Sciatic nerve (tissue), 2 donors: ENCODE measurements at regions not wholly inside any gene's neighbourhood (a gene's known extent, or its start where the extent isn't known, plus 50 kb on each side); places are given as distances from the start of the nearest gene placed in this dataset.
"Not testable (repeated sequence)": the region's sequence is repeated elsewhere in the genome, so short reads cannot be mapped to it uniquely, and the experiment has no call there.

Source experiments
- ATAC-seq: fragments of 200-7000 bp; cut with Tn5 transposase; one replicate; pipeline ENCODE4 v1.9.1; 2020; ENCODE audit warnings: mild to moderate bottlenecking, moderate library complexity
- DNase-seq: peaks from one replicate; pipeline ENCODE4 v3.0.0-alpha.2; 2020; ENCODE audit warnings: low spot score
- intact Hi-C: fragments of 100-400 bp; cut with DNase I; formaldehyde crosslinking; loops from one replicate; pipeline ENCODE4 v1.14.2; 2022
- donor health status: DM: no; HTN: no; CAD: no.
- donor health status: DM: no; HTN: no; CAD: no.

- DNase-seq (no peak), ATAC-seq (peak; percentile 79)
These were observed 153.2 kb upstream of the THBS2 start for GRCh38 chr6:169406804-169407203.

GRCh38 chr6:169406034-169406433 is 152.4 kb upstream of the THBS2 start:
- ATAC-seq (no peak), DNase-seq (no peak)
- intact Hi-C loops: no loop called here

More at GRCh38 chr6:169406804-169407203, 153.2 kb upstream of the THBS2 start:
- intact Hi-C loops: no loop called here

- DNase-seq (no peak), ATAC-seq (no peak)
- intact Hi-C loops: no loop called here
These were observed 151.2 kb upstream of the THBS2 start for GRCh38 chr6:169404828-169405227.

- ATAC-seq (peak; percentile 86), DNase-seq (no peak)
- intact Hi-C loops: no loop called here
These were observed 144.9 kb upstream of the THBS2 start for GRCh38 chr6:169398342-169399105.

GRCh38 chr6:169397684-169398083 is 144.0 kb upstream of the THBS2 start:
- ATAC-seq: peak; percentile 33
- no peak for DNase-seq

GRCh38 chr6:169396554-169397163 is 143.0 kb upstream of the THBS2 start:
- no peak for ATAC-seq
- DNase-seq: no peak
- intact Hi-C loops: no loop called here

More at GRCh38 chr6:169397684-169398083, 144.0 kb upstream of the THBS2 start:
- intact Hi-C loops: no loop called here

- intact Hi-C loops, DNase-seq, ATAC-seq: not testable (repeated sequence)
These were observed 142.4 kb upstream of the THBS2 start for GRCh38 chr6:169396009-169396539.

GRCh38 chr6:169395080-169395805 is 141.6 kb upstream of the THBS2 start:
- ATAC-seq (no peak), DNase-seq (no peak)
- intact Hi-C loops: no loop called here

GRCh38 chr6:169393753-169394152 is 140.1 kb upstream of the THBS2 start:
- ATAC-seq (no peak), DNase-seq (no peak)
- intact Hi-C loops: no loop called here

- intact Hi-C loops: no loop called here
- no peak for DNase-seq
- no peak for ATAC-seq
These were observed 137.9 kb upstream of the THBS2 start for GRCh38 chr6:169391473-169392071.

GRCh38 chr6:169388395-169389166 is 134.9 kb upstream of the THBS2 start:
- DNase-seq (no peak), ATAC-seq (no peak)
- intact Hi-C loops: no loop called here

GRCh38 chr6:169387809-169388383 is 134.2 kb upstream of the THBS2 start:
- intact Hi-C loops: no loop called here
- ATAC-seq (no peak), DNase-seq (no peak)

- ATAC-seq (peak; percentile 76), DNase-seq (no peak)
- intact Hi-C loops: no loop called here
These were observed 132.9 kb upstream of the THBS2 start for GRCh38 chr6:169386411-169387057.

- intact Hi-C loops: no loop called here
- no peak for DNase-seq
- no peak for ATAC-seq
These were observed 131.7 kb upstream of the THBS2 start for GRCh38 chr6:169385237-169385880.

- ATAC-seq (no peak), DNase-seq (no peak)
- intact Hi-C loops: no loop called here
These were observed 130.6 kb upstream of the THBS2 start for GRCh38 chr6:169384291-169384690.

GRCh38 chr6:169383265-169383664 is 129.6 kb upstream of the THBS2 start:
- no peak for ATAC-seq
- intact Hi-C loops: no loop called here
- DNase-seq: no peak

- DNase-seq (no peak), ATAC-seq (no peak)
- intact Hi-C loops: no loop called here
These were observed 129.1 kb upstream of the THBS2 start for GRCh38 chr6:169382735-169383134.
